ENCODE measurements at regions not wholly inside any gene's neighbourhood (a gene's known extent, or its start where the extent isn't known, plus 50 kb on each side); places are given as distances from the start of the nearest gene placed in this dataset.

DNA sequence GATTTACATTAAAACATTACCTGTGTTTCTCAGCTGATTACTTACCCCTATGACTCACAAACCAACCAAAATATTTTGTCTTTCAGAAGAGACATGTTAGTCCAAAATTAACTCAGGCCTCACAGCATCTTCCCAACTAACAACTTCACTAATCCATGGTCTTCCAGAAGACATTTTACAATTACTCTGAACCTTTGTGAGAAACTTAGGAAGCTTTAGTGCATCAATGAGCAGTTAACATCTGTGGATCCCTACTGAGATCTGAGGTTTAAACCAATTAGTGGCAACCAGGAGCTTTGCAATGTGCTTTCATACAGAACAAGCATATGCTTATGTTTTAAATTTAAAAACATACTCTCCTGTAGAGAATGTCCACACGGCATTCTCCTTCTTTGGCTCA, 269.7 kb downstream of the UBE3D start:
- TF ChIP-seq, protein P1, sequence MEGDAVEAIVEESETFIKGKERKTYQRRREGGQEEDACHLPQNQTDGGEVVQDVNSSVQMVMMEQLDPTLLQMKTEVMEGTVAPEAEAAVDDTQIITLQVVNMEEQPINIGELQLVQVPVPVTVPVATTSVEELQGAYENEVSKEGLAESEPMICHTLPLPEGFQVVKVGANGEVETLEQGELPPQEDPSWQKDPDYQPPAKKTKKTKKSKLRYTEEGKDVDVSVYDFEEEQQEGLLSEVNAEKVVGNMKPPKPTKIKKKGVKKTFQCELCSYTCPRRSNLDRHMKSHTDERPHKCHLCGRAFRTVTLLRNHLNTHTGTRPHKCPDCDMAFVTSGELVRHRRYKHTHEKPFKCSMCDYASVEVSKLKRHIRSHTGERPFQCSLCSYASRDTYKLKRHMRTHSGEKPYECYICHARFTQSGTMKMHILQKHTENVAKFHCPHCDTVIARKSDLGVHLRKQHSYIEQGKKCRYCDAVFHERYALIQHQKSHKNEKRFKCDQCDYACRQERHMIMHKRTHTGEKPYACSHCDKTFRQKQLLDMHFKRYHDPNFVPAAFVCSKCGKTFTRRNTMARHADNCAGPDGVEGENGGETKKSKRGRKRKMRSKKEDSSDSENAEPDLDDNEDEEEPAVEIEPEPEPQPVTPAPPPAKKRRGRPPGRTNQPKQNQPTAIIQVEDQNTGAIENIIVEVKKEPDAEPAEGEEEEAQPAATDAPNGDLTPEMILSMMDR (IDR thresholded peaks at IDR 0.05): no peak
- no peak for TF ChIP-seq POLR2A (IDR thresholded peaks at IDR 0.05)

Data from breast epithelium (tissue), 3 donors.